GM13977 (cell line): ENCODE measurements at regions not wholly inside any gene's neighbourhood (a gene's known extent, or its start where the extent isn't known, plus 50 kb on each side); places are given as distances from the start of the nearest gene placed in this dataset.

ENCODE experiments used
- DNase-seq: peaks from one replicate; pipeline ENCODE4 v3.0.0; 2012; ENCODE audit warnings: low spot score
- CTCF ChIP-seq: IDR thresholded peaks from 2 replicates; pipeline ENCODE4 v1.5.1; 2012; ENCODE audit warnings: mild to moderate bottlenecking, control low read depth; ENCODE audit not compliant: insufficient read depth; ENCODE audit errors: extremely low read depth, missing control alignments
- in situ Hi-C: fragments of 300-500 bp; cut with MboI; formaldehyde crosslinking; loops from one replicate; pipeline ENCODE4 v1.12.0; 2022; ENCODE audit warnings: low sequenced_read_pairs, low pct_unique_long_range_greater_than_20kb, mixed read lengths, inconsistent platforms; ENCODE audit not compliant: unreplicated experiment

GRCh38 chr5:92370032-92370431 is 986.9 kb upstream of the ARRDC3 start:
- TF ChIP-seq CTCF, result no peak
- in situ Hi-C loops, result no loop called here
- DNase-seq, result no peak

- no peak for DNase-seq
- TF ChIP-seq CTCF, result no peak
- in situ Hi-C loops, result no loop called here
Observed at GRCh38 chr5:92369587-92369986, 986.5 kb upstream of the ARRDC3 start.

GRCh38 chr5:92364986-92365550 is 982.0 kb upstream of the ARRDC3 start:
- in situ Hi-C loops, result no loop called here
- DNase-seq, result no peak
- no peak for TF ChIP-seq CTCF

GRCh38 chr5:92353107-92354030 is 970.3 kb upstream of the ARRDC3 start:
- DNase-seq, result no peak
- TF ChIP-seq CTCF, result no peak
- in situ Hi-C loops, result no loop called here

GRCh38 chr5:92337772-92338234 is 954.7 kb upstream of the ARRDC3 start:
- DNase-seq, result no peak
- no peak for TF ChIP-seq CTCF
- in situ Hi-C loops, result no loop called here

- in situ Hi-C loops, result no loop called here
- no peak for DNase-seq
- no peak for TF ChIP-seq CTCF
Observed at GRCh38 chr5:92332039-92332438, 948.9 kb upstream of the ARRDC3 start.
